HG02852 (cell line): ENCODE measurements at regions not wholly inside any gene's neighbourhood (a gene's known extent, or its start where the extent isn't known, plus 50 kb on each side); places are given as distances from the start of the nearest gene placed in this dataset.
"Not testable (repeated sequence)": the region's sequence is repeated elsewhere in the genome, so short reads cannot be mapped to it uniquely, and the experiment has no call there.

ENCODE experiments used
- ATAC-seq: cut with Tn5 transposase; IDR thresholded peaks from one replicate; pipeline ENCODE4 v1.9.1; 2021; ENCODE audit warnings: mild to moderate bottlenecking, moderate library complexity; ENCODE audit not compliant: unreplicated experiment

- no peak for ATAC-seq
These were observed 388.8 kb downstream of the THBS2 start for GRCh38 chr6:168864541-168865460.

DNA sequence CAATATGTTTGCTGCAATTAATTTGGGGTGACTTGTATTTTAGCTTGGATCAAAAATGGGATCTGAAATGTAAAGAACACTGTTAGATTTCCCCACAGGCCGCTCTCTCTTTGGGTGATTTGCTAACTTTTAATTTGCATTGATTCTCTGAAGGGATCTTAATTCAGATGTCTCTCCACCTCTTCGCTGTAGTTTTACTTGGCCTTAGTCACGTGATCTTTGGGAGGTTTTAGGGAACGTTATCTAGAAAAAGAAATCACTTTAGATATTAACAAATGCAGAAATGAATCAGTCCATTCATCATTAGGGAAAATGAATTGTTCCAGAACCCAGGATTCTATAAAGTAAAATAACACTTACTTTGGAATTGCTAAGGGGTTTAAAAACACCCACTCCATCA, 390.2 kb downstream of the THBS2 start:
- no peak for ATAC-seq

DNA sequence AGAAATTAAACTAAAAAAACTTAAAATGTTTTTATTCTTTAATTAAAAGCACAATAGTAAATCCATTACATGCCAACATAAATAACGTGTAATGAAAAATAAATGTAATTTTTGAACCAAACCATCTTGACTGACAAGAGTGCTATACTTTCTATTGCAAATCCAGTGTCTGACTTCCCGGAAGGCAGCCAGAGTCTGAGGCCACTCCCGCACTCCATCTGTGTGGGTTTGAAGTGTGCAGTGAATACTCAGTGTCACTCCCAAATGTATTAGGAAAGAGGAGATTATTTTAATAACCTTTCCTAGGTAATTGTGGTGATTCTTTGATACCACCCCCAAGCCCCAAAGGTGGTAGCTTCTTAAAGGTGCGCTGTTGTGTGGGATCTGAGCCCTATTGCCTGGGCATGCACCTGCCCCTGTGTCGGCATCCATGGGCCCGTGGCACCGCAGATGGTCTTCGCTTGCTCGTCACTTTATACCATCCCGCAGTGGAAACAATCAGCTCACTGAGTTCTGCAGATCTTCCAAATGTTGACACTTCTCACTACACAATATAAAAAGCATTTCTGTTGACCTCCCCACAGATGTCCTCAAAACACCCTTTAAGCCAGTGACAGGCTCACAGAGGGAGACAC, 391.2 kb downstream of the THBS2 start:
- ATAC-seq: no peak

GRCh38 chr6:168860987-168861386, 392.7 kb downstream of the THBS2 start:
- ATAC-seq: no peak

DNA sequence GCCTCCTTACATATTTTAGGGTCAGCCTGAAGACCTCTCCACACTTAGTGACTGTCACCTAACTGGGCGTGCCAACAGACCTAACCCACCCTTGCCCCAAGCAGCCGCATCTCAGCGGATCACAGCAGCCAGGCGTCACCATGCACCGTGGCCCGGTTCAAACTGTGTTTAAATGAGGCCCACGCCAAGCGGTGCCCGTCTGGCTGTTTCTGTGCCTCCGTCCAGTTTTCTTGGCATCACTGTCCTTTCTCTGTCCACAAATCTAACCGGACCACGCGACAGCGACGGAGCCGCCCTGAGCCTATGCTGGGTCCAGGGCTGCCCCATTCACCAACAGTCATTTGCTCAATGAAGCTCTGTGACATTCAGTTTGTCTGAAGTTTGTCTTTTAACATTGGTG, 393.3 kb downstream of the THBS2 start:
- no peak for ATAC-seq

GRCh38 chr6:168858926-168859325, 394.7 kb downstream of the THBS2 start:
- ATAC-seq: no peak

DNA sequence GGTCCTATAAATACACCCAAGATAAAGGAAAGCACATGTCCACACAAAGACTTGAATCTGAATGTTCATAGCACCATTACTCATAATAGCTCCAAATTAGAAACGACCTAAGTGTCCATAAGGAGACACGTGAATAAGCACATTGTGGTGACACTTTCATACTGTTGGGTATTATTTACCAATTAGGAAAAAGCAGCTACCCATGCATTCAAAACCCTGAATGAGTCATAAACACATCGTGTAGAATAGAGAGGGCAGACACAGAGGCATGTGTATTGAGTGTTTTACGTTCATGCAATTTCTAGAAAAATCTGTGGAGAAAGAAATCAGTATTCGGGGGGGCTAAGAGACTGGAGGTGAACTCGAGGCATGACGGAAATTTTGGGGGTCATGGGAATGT, 396.7 kb downstream of the THBS2 start:
- ATAC-seq: no peak

GRCh38 chr6:168852376-168852884, 401.2 kb downstream of the THBS2 start:
- ATAC-seq: no peak

DNA sequence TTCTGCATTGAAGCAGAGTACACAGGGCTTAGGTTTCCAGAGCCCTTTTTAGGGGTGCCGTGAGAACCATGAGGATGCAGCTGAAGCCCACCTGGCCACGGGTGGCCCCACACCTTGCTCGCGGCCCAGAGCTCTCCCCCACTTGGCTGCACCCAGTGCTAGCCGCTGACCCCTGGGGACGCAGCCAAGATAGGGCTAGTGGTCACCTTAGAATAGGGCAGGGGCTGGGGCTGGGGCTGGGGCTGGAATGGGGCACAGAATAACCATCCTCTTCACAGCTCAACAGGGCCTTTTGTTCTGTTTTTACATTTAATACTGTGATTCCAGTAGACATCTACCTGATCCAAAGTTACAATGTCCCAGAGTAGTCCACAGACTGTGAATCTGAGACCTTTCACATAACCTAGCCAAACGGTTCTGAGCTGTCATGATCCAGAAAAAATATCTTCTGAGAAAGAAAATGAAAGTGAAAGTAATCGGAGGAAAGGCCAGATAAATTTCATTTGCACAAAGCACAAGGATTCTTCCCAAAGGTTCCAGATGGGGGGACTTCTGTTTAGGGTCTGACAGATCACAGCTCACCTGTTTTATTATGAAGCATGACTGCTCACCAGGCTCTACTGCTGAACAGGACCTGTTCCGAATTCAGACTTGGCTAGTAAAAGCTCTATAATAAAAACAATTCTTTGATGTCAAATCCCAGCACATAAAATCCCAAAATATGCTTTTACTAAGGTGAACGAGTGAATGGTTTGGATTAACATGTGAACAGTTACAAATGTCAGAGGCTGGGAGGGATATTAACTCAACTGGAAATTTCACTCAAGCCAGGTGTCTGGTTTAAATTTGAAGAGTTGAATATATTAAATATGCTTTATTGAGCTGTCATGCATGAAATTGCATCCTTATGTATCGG, 401.9 kb downstream of the THBS2 start:
- ATAC-seq: no peak

GRCh38 chr6:168850027-168850736, 403.5 kb downstream of the THBS2 start:
- ATAC-seq: not testable (repeated sequence)

DNA sequence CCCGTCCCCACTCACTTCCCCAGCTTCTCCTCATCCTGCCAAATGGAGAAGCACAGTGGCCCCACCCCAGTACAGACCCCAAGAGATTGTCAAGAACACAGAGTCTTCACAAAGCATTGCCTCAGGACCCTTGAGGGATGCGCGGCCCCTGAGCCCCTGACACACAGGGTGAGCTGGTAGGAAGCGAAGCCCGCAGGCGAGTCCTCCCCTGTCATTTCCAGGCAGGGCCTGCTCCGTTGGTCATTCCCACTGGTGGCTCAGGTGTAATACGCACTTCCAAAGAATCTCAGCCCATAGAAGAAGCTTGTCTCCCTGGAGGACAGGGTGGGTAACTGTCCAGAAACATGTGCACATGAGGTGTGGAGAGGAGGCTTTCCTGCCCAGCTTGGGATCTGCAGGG, 404.2 kb downstream of the THBS2 start:
- no peak for ATAC-seq

DNA sequence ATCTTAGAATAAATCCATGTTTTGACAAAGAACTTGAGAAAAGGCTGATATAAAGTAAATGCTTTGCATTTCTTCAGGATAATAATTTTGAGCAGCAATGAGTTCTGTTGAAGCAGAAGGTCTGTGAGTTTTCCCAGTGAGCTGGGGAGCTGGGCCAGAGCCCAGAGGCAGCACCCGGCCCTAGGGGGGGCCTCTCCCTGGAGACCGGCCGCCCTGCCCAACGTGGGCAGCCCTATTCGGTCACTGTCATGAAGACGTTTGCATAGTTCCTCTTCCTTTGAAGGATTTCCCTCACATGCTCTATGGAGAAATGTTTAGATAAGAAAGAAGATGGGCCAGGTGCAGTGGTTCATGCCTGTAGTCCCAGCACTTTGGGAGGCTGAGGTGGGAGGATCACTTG, 404.8 kb downstream of the THBS2 start:
- no peak for ATAC-seq

DNA sequence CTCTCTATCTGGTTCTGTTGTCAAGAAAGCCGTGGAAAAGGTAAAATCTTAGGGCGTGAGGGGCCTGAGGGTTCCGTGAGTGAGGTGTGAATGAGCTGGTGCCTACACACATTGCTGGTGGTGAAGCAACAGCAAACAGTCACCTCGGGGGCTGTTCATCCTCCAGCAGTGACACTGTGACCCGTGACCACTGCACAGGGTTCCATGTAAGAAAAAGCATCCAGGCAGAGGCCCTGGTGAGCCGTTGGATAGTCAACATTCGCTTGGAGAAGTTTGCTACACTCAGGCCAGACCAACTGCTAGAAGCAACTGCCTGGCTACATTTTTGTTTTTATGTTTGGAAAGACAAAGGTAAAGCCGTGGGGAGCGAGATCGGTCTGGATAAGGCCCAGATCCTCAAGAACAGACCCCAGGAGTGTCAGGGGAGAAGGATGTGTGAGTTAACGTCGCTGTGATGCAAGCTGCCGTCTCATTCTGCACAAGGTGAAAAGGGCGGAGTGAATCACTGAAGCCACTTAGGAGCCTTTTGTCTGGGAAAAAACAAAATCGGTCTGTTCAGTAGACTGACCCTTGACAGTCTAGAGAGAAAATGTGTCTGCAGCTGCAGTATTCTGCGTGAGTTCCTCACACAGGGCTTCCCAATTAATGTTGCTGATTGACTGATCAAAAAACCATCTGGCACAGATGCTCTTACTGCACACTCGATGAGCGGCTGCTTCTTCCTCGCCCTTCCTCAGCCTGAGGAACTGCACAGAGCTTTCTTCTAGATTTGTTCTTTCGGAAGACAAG, 404.0 kb downstream of the SMOC2 start:
- ATAC-seq: no peak

- ATAC-seq: not testable (repeated sequence)
These were observed 401.7 kb downstream of the SMOC2 start for GRCh38 chr6:168842632-168843212.

DNA sequence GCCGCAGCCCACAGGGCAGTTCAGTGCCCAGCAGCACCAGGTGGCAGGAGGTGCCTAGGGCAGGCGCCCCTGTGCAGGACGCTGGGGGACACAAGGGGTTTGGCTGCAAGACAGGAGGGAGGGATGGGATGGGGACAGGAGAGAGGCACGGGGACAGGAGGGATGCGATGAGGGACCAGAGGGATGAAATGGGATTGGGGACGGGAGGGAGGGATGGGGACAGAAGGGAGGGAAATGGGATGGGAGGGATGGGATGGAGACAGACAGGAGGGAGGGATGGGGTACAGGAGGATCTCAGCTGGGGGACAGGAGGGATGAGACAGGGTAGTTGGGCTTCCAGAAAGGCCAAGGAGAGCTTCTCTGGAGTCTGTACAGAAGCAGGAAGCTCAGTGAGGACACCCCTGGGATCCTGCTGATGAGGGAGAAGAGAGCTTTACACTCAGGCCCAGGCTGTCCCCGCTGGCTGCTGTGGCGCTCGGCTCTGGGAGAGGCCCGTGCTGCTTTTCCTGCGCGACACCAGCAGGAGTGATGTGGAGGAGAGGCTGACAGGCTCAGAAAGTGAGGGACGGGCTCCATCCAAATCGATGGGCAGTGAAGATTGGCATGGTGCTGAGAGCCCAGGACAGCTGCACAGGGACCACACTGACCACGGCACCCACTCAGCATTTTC, 400.8 kb downstream of the SMOC2 start:
- no peak for ATAC-seq

- not testable (repeated sequence) for ATAC-seq
These were observed 399.9 kb downstream of the SMOC2 start for GRCh38 chr6:168840932-168841331.

DNA sequence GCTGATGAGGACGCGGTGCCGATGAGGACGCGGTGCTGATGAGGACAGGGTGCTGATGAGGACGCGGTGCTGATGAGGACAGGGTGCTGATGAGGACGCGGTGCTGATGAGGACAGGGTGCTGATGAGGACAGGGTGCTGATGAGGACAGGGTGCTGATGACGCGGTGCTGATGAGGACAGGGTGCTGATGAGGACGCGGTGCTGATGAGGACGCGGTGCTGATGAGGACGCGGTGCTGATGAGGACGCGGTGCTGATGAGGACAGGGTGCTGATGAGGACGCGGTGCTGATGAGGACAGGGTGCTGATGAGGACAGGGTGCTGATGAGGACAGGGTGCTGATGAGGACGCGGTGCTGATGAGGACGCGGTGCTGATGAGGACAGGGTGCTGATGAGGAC, 399.3 kb downstream of the SMOC2 start:
- not testable (repeated sequence) for ATAC-seq

GRCh38 chr6:168838037-168838399, 397.0 kb downstream of the SMOC2 start:
- ATAC-seq: no peak
